ENCODE measurements at regions not wholly inside any gene's neighbourhood (a gene's known extent, or its start where the extent isn't known, plus 50 kb on each side); places are given as distances from the start of the nearest gene placed in this dataset.

DNA sequence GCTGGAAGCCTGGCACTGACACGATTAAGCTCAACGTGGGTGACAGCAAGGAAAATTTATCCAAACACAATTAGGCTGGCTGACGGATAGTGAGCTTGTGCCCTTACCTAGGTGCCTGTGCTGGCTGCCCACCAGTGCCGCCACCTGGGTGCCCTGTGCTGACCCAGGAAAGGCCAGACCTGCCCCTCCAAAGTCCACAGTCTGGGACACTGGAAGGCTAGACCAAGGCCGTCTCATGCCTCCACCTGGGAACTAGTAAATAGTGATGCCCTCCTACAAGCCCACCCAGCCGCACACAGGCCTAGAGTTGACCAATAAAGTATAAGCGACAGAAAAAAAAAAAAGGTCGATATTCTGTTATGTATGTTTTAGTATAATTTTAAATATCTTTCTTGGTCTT lies 142.6 kb upstream of the MCHR2 start:
- no peak for DNase-seq (ENCODE audit: low read depth in 2 of 2)

DNA sequence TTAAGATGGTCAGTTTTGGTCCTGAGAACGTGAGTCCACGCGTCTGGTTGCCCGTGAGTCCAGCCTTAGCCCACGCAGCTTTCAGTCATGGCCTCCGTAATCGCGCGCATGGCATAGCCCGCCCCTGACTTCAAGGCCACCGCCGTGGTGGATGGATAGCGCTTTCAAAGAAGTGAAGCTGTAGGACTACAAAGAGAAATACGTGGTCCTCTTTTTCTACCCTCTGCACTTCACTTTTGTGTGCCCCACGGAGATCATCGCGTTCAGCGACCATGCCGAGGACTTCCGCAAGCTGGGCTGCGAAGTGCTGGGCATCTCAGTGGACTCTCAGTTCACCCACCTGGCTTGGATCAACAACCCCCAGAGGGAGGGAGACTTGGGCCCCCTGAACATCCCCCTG lies 142.0 kb upstream of the MCHR2 start:
- no peak for DNase-seq (ENCODE audit: low read depth in 2 of 2)

DNA sequence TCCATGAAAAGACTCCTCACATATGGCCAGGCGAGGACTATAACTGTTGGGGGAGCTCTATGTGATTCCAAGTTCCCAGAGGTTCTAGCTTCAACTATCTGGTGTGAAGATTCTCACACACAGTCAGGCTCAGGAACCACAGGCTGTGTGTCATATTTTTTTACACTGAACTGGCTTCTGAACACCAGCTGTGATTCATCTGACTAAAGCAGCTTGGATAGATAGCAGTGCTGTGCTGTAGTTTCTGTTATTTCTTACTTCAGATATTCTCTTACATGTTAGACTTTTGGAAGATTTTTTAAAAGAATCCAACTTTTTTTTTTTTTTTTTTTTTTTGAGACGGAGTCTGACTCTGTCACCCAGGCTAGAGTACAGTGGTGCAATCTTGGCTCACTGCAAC lies 140.7 kb upstream of the MCHR2 start:
- no peak for DNase-seq (ENCODE audit: low read depth in 2 of 2)

DNA sequence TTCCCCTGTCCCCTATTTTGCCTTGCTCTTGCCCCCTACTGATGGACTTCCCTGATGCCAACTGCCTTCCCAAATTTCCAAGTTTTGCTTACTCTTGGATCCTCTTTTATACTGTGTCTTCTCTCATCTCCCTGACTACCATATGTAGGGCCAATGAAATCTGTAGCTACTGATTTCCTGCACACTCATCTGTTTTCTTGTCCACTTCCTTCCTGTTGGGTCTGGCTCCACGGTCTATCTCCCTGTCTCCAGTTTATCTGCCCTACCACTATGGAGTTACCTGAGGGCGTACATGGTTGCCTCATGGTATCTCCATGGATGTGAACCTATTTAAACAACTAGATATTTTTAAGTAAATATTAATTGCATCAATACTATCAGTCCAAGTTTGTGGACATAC lies 140.3 kb upstream of the MCHR2 start:
- no peak for DNase-seq (ENCODE audit: low read depth in 2 of 2)

DNA sequence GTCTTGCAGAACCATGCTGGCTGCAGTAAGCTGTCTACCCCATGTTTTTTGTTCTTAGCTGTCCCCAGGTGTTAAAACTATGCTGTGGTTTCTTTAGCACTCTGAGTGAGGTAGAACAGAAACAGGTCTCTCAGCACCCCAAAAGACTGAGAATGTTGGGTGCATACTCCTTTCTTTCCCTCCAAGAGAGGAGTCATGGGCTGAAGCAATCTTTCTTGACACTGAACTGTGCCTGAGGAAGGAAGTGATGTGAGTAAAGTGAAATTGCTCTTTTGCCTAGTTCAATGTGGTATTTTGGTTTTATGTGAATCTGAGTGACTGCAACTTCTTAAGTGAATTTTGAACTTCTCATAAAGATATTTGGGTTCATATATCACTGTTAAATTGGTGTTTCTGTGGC lies 138.0 kb upstream of the MCHR2 start:
- no peak for DNase-seq (ENCODE audit: low read depth in 2 of 2)

DNA sequence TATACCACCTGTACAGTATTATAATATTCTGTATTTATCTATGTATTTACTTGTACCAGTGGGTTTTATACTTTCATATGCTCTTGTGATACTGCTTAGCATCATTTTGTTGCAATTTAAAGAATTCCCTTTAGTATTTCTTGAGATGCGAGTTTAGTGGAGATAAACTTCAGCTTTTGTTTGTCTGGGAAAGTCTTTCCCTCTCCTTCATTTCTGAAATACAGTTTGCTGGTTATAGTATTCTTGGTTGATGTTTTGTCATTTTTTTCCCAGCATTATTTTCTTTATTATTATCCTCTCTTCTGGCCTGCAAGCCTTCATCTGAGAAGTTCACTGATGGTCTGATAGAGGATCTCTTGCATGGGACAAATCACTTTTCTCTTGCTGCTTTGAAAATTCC lies 136.6 kb upstream of the MCHR2 start:
- no peak for DNase-seq (ENCODE audit: low read depth in 2 of 2)

- no peak for DNase-seq (ENCODE audit: low read depth in 2 of 2)
These were observed 132.9 kb upstream of the MCHR2 start for GRCh38 chr6:100126790-100127484.

GRCh38 chr6:100121854-100122609 lies 128.0 kb upstream of the MCHR2 start:
- no peak for DNase-seq (ENCODE audit: low read depth in 2 of 2)

GRCh38 chr6:100119261-100119660 lies 125.2 kb upstream of the MCHR2 start:
- DNase-seq (ENCODE audit: low read depth in 2 of 2) = no peak

DNA sequence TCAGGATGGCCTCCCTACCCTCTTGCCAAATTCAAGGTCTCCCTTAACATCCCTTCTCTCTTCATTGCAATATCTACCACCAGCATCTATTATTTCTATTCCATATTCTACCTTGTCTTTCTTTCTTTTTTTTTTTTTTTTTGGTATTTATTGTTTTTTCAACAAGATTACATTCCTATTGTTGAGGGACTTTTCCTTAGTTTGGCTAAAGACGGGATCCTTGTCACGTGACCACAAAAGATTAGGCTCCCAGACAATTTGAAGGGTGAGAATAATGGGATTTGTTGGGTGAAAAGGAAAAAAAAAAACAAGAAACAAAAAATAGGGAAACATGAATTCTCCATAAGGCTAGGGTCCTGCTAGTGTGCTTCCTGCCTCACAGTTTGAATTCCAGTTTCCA lies 124.3 kb upstream of the MCHR2 start:
- no peak for DNase-seq (ENCODE audit: low read depth in 2 of 2)

DNA sequence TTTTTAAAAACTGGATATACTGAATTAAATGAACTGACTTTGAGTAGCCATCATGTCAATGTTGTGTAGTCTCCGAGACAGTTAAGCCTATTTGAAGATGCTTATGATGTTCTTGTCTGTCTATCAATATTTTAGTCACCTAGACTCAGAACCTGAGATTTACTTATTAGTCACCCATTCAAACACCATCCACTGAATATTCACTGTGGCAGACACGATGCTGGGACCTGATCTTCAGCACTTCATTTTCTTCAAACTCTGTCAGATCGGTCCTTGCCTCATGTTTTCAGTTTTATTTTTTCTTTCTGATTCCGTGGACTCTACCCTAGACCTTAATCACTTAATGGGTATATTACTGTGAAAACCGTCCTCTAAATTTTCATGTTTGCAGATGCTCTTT lies 123.7 kb upstream of the MCHR2 start:
- no peak for DNase-seq (ENCODE audit: low read depth in 2 of 2)

GRCh38 chr6:100116411-100117194 lies 122.6 kb upstream of the MCHR2 start:
- no peak for DNase-seq (ENCODE audit: low read depth in 2 of 2)

GRCh38 chr6:100115407-100116101 lies 121.5 kb upstream of the MCHR2 start:
- no peak for DNase-seq (ENCODE audit: low read depth in 2 of 2)

GRCh38 chr6:100112855-100113508 lies 119.0 kb upstream of the MCHR2 start:
- DNase-seq (ENCODE audit: low read depth in 2 of 2) = no peak

GRCh38 chr6:100105919-100106529 lies 112.0 kb upstream of the MCHR2 start:
- DNase-seq (ENCODE audit: low read depth in 2 of 2) = no peak

DNA sequence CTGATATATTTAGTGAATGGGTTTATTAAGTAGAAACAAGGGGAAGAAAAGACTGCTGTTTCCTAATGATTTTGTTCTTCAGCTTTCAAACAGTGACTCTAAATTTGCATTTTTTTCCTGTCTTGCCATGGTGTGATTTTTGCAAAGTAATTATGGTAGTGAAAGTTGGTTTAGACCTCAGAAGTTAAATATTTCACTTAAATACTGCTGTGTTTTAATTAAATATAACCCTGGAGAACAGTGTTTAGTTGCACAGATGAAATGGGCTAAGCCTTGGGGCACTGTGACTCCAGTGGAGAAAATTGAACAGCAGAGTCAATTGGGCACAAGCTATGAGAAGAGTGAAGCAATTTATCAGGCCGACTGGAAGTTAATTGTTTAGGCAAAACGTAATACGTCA lies 111.1 kb upstream of the MCHR2 start:
- no peak for DNase-seq (ENCODE audit: low read depth in 2 of 2)

- DNase-seq (ENCODE audit: low read depth in 2 of 2) = no peak
These were observed 109.9 kb upstream of the MCHR2 start for GRCh38 chr6:100103931-100104330.

DNA sequence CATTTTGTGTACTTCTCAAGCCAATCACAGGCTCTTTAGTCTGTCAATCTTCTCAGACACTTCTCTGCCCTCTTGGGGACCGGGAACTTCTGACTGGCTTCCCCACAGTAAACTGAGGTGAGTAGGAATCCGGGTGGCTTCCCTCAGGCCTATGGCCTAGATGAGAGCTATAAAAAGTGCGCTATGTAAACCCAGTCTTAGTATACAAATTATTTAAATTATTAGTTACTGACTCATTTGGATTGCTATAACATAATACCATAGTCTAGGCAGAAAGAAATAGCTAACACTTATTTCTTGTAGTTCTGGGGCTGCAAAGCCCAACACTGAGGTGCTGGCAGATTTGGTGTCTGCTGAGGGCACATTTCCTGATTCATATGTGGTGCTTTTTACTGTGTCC lies 109.2 kb upstream of the MCHR2 start:
- DNase-seq (ENCODE audit: low read depth in 2 of 2) = no peak

- no peak for DNase-seq (ENCODE audit: low read depth in 2 of 2)
These were observed 107.6 kb upstream of the MCHR2 start for GRCh38 chr6:100101644-100102043.

DNA sequence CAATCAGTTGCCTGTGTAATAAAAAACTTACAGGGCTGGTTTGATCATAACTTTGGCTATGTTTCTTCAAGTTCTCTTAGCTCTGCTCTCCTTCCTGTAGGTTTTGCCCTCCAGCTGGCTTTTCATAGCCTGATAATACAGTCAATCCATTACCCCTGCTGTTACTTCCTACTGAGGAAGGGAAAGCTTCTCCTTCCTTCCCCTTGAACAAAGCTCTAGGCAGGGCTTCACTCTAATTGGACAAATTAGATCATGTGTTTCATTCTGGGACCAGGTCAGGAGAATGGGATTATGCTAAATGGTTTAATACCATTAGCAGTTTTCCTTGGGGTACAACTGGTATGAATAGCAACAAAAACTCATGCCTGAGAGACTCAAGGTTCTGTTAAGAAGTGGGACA lies 106.8 kb upstream of the MCHR2 start:
- no peak for DNase-seq (ENCODE audit: low read depth in 2 of 2)

Data from stimulated activated CD8-positive, alpha-beta memory T cell treated with anti-CD3 and anti-CD28 coated beads, Interleukin-2, amount 100 ng/mL, for 48 hours (primary cell).